ENCODE measurements at regions not wholly inside any gene's neighbourhood (a gene's known extent, or its start where the extent isn't known, plus 50 kb on each side); places are given as distances from the start of the nearest gene placed in this dataset.

GRCh38 chr2:120465989-120466703 is 120.2 kb downstream of the INHBB start (continued):
- no peak for TF ChIP-seq RBM22 (optimal IDR thresholded peaks at IDR 0.05; ENCODE audit: low read length)
- peak; percentile 80 for TF ChIP-seq ONECUT2 (CRISPR knock-in tag; IDR thresholded peaks at IDR 0.05)
- TF ChIP-seq GTF3A (CRISPR knock-in tag; conservative IDR thresholded peaks at IDR 0.05): peak; percentile 83
- TF ChIP-seq GABPB1 (CRISPR knock-in tag; IDR thresholded peaks at IDR 0.05): peak; percentile 83
- TF ChIP-seq ZNF563 (CRISPR knock-in tag; IDR thresholded peaks at IDR 0.05): peak; percentile 95
- peak; percentile 98 to 99 for TF ChIP-seq NR2F1 (CRISPR knock-in tag; IDR thresholded peaks at IDR 0.05)
- TF ChIP-seq KAT7 (CRISPR knock-in tag; IDR thresholded peaks at IDR 0.05; ENCODE audit: borderline replicate concordance): no peak; the same call in 1 of the 2 replicates
- TF ChIP-seq MAFK (conservative IDR thresholded peaks at IDR 0.05 in 1 of 2, IDR thresholded peaks at IDR 0.05 in 1 of 2; ENCODE audit: low read length in 2 of 2): no peak
- TF ChIP-seq ZNF24 (IDR thresholded peaks at IDR 0.05): peak; percentile 65
- no peak for TF ChIP-seq ZNF207 (IDR thresholded peaks at IDR 0.05; ENCODE audit: borderline replicate concordance)
- peak; percentile 97; the same call in 1 of the 2 replicates for TF ChIP-seq JDP2 (CRISPR knock-in tag; IDR thresholded peaks at IDR 0.05; ENCODE audit: borderline replicate concordance)
- peak; percentile 86 for TF ChIP-seq NR2C2 (CRISPR knock-in tag; IDR thresholded peaks at IDR 0.05; ENCODE audit: borderline replicate concordance)
- TF ChIP-seq ZNF432 (CRISPR knock-in tag; IDR thresholded peaks at IDR 0.05; ENCODE audit: borderline replicate concordance): no peak
- TF ChIP-seq SNRNP70 (IDR thresholded peaks at IDR 0.05; ENCODE audit: low read depth, low read length): no peak
- peak; percentile 97 for TF ChIP-seq ZEB1 (IDR thresholded peaks at IDR 0.05; ENCODE audit: insufficient replicate concordance, low read depth)
- 0 out of 2 replicates have a peak, but pooled peaks have one; percentile 46 for TF ChIP-seq PREB (CRISPR knock-in tag; IDR thresholded peaks at IDR 0.05)
- peak; percentile 68 for TF ChIP-seq ZNF407 (CRISPR knock-in tag; IDR thresholded peaks at IDR 0.05; ENCODE audit: not compliant biosample characterization)
- peak; percentile 93 for TF ChIP-seq TP53 (CRISPR knock-in tag; conservative IDR thresholded peaks at IDR 0.05)
- TF ChIP-seq AGO1 (IDR thresholded peaks at IDR 0.05; ENCODE audit: low read depth, low read length, poor library complexity, severe bottlenecking): peak; percentile 36
- peak; percentile 58; the same call in 1 of the 2 replicates for TF ChIP-seq ZNF180 (CRISPR knock-in tag; IDR thresholded peaks at IDR 0.05; ENCODE audit: borderline replicate concordance, low read depth)
